Amniotic stem cell (primary cell): ENCODE measurements at regions not wholly inside any gene's neighbourhood (a gene's known extent, or its start where the extent isn't known, plus 50 kb on each side); places are given as distances from the start of the nearest gene placed in this dataset.
"Not testable (repeated sequence)": the region's sequence is repeated elsewhere in the genome, so short reads cannot be mapped to it uniquely, and the experiment has no call there.

Source experiments
- DNase-seq: peaks from one replicate; lab custom pipeline; 2025; lab: John Stamatoyannopoulos, UW

- no peak for DNase-seq
Measured at GRCh38 chr1:221881805-221882581, 140.1 kb upstream of the DUSP10 start.

DNA sequence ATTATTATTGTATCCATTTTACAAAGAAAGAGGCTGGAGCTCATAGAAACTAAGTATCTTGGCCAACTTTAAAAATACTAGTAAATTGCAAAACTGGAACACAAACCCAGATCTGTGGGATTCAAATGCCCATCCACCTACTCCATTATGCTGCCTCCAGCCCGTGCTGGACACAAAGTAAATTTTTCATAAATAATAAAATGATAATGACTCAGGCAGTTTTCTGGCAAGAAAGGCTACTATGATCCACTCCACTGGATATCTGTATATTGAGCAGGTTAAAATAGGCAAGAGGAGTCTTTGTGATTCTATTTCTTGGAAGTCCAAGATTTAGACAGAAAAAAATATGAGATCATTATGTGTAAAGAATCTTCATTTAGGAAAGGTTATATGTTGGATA, 138.3 kb upstream of the DUSP10 start:
- no peak for DNase-seq

- DNase-seq, result no peak
Measured at GRCh38 chr1:221878134-221878533, 136.2 kb upstream of the DUSP10 start.

- DNase-seq, result no peak
Measured at GRCh38 chr1:221877311-221877710, 135.4 kb upstream of the DUSP10 start.

DNA sequence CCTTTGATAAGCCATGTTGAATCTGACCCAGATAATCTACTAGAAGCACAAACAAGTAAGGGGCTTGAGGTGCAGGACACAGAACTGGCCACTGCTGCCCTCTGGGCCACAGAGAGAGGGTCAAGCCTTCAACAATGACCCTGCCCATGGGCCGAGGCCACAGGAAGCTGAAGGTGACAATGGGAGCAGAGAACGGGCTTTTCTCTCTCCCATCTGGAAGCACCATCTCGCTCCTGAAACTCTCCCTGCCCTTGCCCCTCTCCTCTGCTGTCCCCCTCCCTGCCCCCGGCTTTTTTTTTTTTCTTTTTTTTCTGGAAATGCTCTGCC, 133.1 kb upstream of the DUSP10 start:
- no peak for DNase-seq

GRCh38 chr1:221874285-221875003, 132.6 kb upstream of the DUSP10 start:
- peak; percentile 23 for DNase-seq

GRCh38 chr1:221873673-221874072, 131.8 kb upstream of the DUSP10 start:
- DNase-seq, result no peak

GRCh38 chr1:221871056-221871455, 129.2 kb upstream of the DUSP10 start:
- DNase-seq, result no peak

DNA sequence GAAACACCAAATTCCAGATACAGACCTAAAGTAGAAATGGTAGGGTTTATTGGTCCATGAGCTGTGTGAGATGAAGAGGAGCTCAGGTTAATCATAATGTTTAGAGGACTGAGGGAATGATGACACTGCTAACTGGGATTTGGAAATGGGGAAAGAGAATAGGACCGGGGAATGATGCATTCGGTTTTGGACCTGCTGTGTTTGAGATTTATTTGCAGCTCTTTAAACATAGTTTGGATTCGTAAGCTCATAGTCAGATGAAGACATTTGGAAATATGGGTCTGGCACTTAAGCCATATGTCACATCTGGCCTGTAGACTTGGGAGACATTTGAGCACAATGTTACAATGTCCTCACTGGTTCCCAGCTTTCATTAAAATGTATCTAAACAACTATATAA, 127.9 kb upstream of the DUSP10 start:
- DNase-seq, result no peak

DNA sequence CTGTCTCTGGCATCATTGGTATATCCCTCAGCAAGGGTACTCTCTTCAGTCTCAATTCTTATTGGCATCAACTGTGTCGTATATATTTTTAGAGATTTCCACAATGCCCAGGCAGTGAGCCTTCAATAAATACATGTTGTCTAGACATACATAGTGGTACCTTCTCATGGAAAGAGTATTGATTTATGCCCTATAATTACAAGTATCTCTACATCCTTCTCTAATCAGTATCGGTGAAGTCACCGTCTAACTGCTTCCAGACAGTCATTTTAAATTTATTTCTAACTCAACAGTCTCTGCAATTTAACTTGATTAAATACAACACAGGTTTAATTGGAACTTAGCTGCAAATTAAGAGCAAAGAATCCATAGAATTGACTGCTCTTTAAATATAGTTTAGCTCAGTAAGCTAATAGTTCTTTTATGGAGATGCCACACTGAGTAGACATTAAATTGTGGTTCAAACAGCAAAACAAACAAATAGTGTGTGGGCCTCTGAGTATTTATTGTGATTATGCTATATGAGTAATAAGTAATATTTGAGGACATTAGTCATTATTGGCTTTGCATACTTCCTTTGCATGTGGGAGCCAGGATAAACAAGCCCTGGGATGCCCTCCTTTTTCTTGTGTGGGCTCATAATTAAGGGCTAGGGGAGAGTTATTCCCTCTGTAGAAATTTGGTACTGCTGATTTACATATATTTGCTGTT, 126.9 kb upstream of the DUSP10 start:
- peak; percentile 61 for DNase-seq

GRCh38 chr1:221867003-221867402, 125.1 kb upstream of the DUSP10 start:
- no peak for DNase-seq

GRCh38 chr1:221865808-221866207, 123.9 kb upstream of the DUSP10 start:
- DNase-seq, result no peak

GRCh38 chr1:221863635-221864034, 121.7 kb upstream of the DUSP10 start:
- no peak for DNase-seq

DNA sequence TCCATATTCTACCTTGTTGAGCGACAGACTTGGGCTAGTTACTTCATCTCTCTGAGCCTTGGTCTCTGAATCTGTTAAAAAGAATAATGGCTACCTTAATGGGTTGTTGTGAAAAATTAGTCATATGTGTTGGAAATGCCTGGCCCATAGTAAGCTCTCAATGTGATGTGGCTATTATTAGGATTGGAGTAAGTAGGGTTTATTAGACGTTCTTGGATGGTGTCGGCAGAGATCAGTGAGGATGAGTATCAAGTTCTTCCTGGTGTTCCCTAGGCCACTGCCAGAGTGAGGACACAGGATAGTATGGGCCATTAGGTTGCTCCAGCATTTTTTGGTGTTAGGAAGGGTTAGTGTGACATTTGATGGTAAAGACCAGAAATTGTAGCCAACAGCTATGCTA, 121.1 kb upstream of the DUSP10 start:
- DNase-seq, result no peak

DNA sequence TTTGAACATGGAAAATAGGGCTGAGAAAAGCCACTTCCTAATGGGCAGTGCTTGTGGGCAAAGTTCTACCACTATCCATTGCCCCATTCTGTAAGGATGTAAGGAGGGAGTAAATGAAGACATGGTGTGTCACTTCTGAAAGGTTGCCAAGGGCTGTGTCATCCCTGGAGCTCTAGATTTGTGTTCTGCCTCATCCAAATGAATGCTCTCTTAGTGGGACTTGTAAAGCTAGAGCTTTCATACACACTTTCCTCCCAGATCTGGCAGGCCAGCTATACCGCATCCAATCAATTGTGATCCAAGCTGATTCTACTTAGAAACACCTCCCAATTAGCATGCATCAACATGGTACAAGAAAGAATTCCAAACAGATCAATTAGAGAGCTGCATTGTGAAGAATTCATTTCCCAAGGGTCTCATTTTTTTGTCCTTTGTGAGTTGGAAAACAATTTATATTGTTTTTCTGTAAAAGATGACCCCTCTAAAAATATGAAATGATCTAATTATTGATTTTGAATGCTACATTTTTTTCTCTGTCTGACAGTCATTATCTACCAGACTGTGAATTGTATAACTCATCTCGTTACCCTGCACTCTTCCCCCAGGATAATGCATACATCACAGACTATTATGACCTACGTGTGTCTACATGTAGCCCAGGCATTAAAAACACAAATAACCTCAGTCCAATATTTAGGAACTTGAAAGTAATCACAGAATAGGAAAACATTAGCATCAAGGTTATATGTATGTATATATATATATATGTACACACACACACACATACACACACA, 117.1 kb upstream of the DUSP10 start:
- peak; percentile 11 for DNase-seq

GRCh38 chr1:221857094-221857444, 115.2 kb upstream of the DUSP10 start:
- not testable (repeated sequence) for DNase-seq

- no peak for DNase-seq
Measured at GRCh38 chr1:221856228-221857093, 114.6 kb upstream of the DUSP10 start.

GRCh38 chr1:221855156-221855555, 113.3 kb upstream of the DUSP10 start:
- DNase-seq, result no peak

DNA sequence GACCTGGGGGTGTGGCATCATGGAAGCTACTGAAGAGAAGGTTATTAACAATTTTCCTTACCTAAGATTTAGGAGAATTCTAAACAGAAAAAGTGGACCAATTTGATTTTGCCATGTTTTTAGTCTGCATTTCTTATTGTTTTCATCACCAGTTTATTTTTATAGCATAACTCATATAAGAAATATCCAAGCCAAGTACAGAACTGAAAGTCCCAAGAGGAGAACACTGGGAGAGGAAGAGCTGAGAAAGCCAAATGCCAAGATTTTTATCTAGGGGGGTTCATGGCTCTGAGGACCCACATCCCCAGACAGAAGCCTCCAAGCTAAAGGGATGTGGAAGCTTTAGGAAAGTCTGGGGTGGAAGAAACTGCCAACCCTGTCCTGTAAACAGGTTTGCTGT, 109.4 kb upstream of the DUSP10 start:
- no peak for DNase-seq

DNA sequence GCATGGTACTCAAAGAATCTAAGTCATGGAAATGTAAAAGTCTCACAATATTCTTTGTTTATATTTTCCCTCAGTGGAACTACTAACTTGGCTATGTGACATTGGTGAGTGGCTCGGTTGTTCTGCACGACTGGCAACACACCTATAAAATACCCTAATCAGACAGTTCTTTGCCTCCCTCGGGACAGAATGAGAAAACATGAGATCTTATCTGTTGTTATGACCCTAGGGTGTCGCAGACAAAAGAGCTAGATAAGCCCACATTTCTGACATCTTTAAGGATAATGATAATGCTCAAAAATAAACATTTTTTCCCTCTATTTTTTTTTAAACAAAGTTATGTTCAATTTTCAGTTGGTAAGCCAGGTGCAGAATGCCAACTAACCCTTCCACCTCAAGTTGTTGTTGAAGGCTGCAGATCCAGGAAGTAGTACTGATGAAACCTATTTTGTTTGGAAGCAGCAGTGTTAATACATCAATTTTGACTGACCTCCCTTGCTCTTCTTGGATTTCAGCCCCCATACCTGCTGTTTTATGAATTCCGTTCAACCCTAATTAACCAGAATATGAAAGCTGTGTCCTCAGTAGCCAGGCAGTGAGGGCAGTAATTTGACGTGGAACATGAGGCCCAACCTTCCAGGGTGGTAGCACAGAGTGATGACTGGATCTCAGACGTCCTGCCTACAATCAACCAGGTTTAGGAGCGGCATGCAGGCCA, 108.7 kb upstream of the DUSP10 start:
- DNase-seq, result no peak

DNA sequence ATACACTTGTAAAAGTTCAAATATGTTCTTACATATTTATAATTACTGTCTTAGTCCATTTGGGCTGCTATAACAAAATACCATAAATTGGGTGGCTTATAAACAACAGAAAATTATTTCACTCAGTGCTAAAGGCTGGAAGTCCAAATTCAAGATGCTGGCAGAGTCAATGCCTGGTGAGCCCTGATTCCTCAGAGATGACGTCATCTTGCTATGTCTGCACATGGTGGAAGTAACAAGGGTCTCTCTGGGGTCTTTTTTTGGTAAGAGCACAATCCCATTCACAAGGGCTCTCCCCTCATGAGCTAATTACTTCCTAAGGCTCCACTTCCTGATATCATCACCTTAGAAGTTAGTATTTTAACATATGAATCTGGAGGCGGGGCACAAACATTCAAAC, 108.0 kb upstream of the DUSP10 start:
- DNase-seq, result no peak
